T-cell (primary cell): ENCODE measurements at regions not wholly inside any gene's neighbourhood (a gene's known extent, or its start where the extent isn't known, plus 50 kb on each side); places are given as distances from the start of the nearest gene placed in this dataset.
"Not testable (repeated sequence)": the region's sequence is repeated elsewhere in the genome, so short reads cannot be mapped to it uniquely, and the experiment has no call there.

Experiments used
- ATAC-seq, 4 experiments: fragments of 200-7000 bp in 3 of 4; fragments of 150-1000 bp in 1 of 4; cut with Tn5 transposase; replicated peaks in 1 of 4; 1 replicate in 3 of 4; 2 replicates in 1 of 4; pipeline ENCODE4 v1.10.0; 2021; ENCODE audit warnings: moderate library complexity in 3 of 4, mild to moderate bottlenecking in 2 of 4, moderate number of reproducible peaks in 1 of 4
- CTCF ChIA-PET, 2 donors: fragments of 300-600 bp; sonication (Branson Sonifier 250); formaldehyde crosslinking; loops; one replicate each; lab custom pipeline; 2022; ENCODE audit warnings: antibody characterized with exemption in 2 of 2; lab: Charles Lee
- POLR2A ChIA-PET, 2 donors: fragments of 300-600 bp; sonication (Branson Sonifier 250); formaldehyde crosslinking; loops; one replicate each; lab custom pipeline; 2022; ENCODE audit warnings: antibody characterized with exemption in 2 of 2; lab: Charles Lee
- DNase-seq, 35 experiments: peaks; one replicate each; pipeline versions ENCODE4 v3.0.0 to v3.0.0-alpha.2; 2013 to 2023
- H3K27ac ChIP-seq: one replicate; pipeline ENCODE4 v1.5.1; 2013; ENCODE audit warnings: low read length
- H3K27me3 ChIP-seq, 2 experiments: replicated peaks in 1 of 2; 1 replicate in 1 of 2; 2 replicates in 1 of 2; pipeline versions ENCODE4 v1.6.1 to v1.7.0; 2013; ENCODE audit warnings: low read length in 1 of 2, mixed read lengths in 1 of 2; ENCODE audit not compliant: control insufficient read depth in 2 of 2, insufficient read depth in 2 of 2; ENCODE audit errors: extremely low read depth in 1 of 2
- H3K36me3 ChIP-seq, 2 donors: 1 replicate in 1 of 2; 2 replicates in 1 of 2; pipeline versions ENCODE4 v1.6.1 to v1.7.0; 2013; ENCODE audit warnings: low read length in 1 of 2; ENCODE audit not compliant: control insufficient read depth in 2 of 2, insufficient read depth in 1 of 2; ENCODE audit errors: extremely low read depth in 1 of 2
- H3K4me1 ChIP-seq, 2 experiments: 1 replicate in 1 of 2; 2 replicates in 1 of 2; pipeline versions ENCODE4 v1.6.1 to v1.7.0; 2013; ENCODE audit warnings: low read length in 2 of 2, mixed read lengths in 1 of 2; ENCODE audit not compliant: insufficient read depth in 2 of 2, control insufficient read depth in 1 of 2; ENCODE audit errors: extremely low read depth in 1 of 2
- H3K4me3 ChIP-seq, 2 donors: 1 replicate in 1 of 2; 2 replicates in 1 of 2; pipeline versions ENCODE4 v1.5.1 to v1.7.0; 2013; ENCODE audit warnings: mild to moderate bottlenecking in 2 of 2, low read length in 1 of 2, moderate library complexity in 1 of 2; ENCODE audit not compliant: control insufficient read depth in 1 of 2; ENCODE audit errors: extremely low read depth in 1 of 2
- H3K9me3 ChIP-seq: 2 replicates; pipeline ENCODE4 v1.7.0; 2013
- H3K27ac Mint-ChIP-seq, 2 donors: one replicate each; pipeline ENCODE4 v1.8.0; 2020 to 2021; ENCODE audit warnings: mild to moderate bottlenecking in 2 of 2, mixed read lengths in 2 of 2
- H3K27me3 Mint-ChIP-seq, 2 donors: one replicate each; pipeline ENCODE4 v1.8.0; 2021 to 2022; ENCODE audit warnings: mixed read lengths in 2 of 2
- H3K36me3 Mint-ChIP-seq: one replicate; pipeline ENCODE4 v1.8.0; 2021; ENCODE audit warnings: mixed read lengths
- H3K4me1 Mint-ChIP-seq, 3 donors: one replicate each; pipeline ENCODE4 v1.8.0; 2020 to 2022; ENCODE audit warnings: mixed read lengths in 3 of 3, mild to moderate bottlenecking in 1 of 3
- H3K4me3 Mint-ChIP-seq, 3 donors: one replicate each; pipeline ENCODE4 v1.8.0; 2020 to 2022; ENCODE audit warnings: mild to moderate bottlenecking in 3 of 3, mixed read lengths in 3 of 3, moderate library complexity in 3 of 3
- H3K9me3 Mint-ChIP-seq, 3 donors: one replicate each; pipeline ENCODE4 v1.8.0; 2020 to 2022; ENCODE audit warnings: mixed read lengths in 3 of 3
- WGBS: methylation state at CpG from one replicate; pipeline ENCODE4 v1.1.5; 2013; ENCODE audit warnings: missing lambda C conversion rate; ENCODE audit not compliant: insufficient coverage; 5-methylcytosine and 5-hydroxymethylcytosine counted together

- Mint-ChIP-seq H3K27ac (no peak overlapping the region), H3K36me3 (no peaks in the 10 kb centered on the region), H3K4me1 (peaks cover 8 to 15% (median 12%) of the 10 kb centered on the region in 3 donors), H3K9me3 (peaks cover 0 to 7% (median under 1%) of the 10 kb centered on the region in 3 donors), H3K4me3 (peak overlapping the region in 1 of 3 donors; percentile 40), H3K27me3 (peaks cover 0 to 3% of the 10 kb centered on the region in 2 donors)
- Histone ChIP-seq H3K36me3 (no peaks in the 10 kb centered on the region), H3K4me3 (no peak overlapping the region), H3K27ac (no peak overlapping the region), H3K9me3 (no peaks in the 10 kb centered on the region), H3K27me3 (peaks cover 0 to 3% of the 10 kb centered on the region in 2 experiments), H3K4me1 (no peaks in the 10 kb centered on the region)
- DNase-seq = no peak
- ChIA-PET CTCF (no interaction called here), POLR2A (no interaction called here)
- WGBS = 17% methylated on average over 1 of the region's 6 CpGs
- no peak for ATAC-seq
Measured at GRCh38 chr13:39930544-39931444, 275.3 kb downstream of the COG6 start.

GRCh38 chr13:39931505-39931904 lies 276.0 kb downstream of the COG6 start:
- peaks cover 8 to 15% (median 12%) of the 10 kb centered on the region in 3 donors for H3K4me1 Mint-ChIP-seq
- POLR2A ChIA-PET = no interaction called here
- ATAC-seq (no peak), DNase-seq (no peak)
- no peaks in the 10 kb centered on the region for H3K36me3 Mint-ChIP-seq
- Histone ChIP-seq H3K9me3 (no peaks in the 10 kb centered on the region), H3K4me1 (no peaks in the 10 kb centered on the region), H3K36me3 (no peaks in the 10 kb centered on the region), H3K27ac (no peak overlapping the region), H3K27me3 (no peaks in the 10 kb centered on the region), H3K4me3 (no peak overlapping the region)
- CTCF ChIA-PET = no interaction called here
- H3K9me3 Mint-ChIP-seq = peaks cover 0 to 4% (median 0%) of the 10 kb centered on the region in 3 donors
- peaks cover 0 to 3% of the 10 kb centered on the region in 2 donors for H3K27me3 Mint-ChIP-seq
- H3K4me3 Mint-ChIP-seq = no peak overlapping the region
- no peak overlapping the region for H3K27ac Mint-ChIP-seq
- WGBS = no CpG with 5 or more reads among the region's 2 CpGs

- H3K36me3 Mint-ChIP-seq, POLR2A ChIA-PET, DNase-seq, H3K27ac Mint-ChIP-seq, H3K9me3 Mint-ChIP-seq, H3K27me3 ChIP-seq, H3K27me3 Mint-ChIP-seq, H3K4me3 Mint-ChIP-seq, H3K4me3 ChIP-seq, H3K27ac ChIP-seq, H3K9me3 ChIP-seq, H3K4me1 ChIP-seq, H3K36me3 ChIP-seq, ATAC-seq: not testable (repeated sequence)
- H3K4me1 Mint-ChIP-seq = peaks cover 16 to 21% (median 20%) of the 10 kb centered on the region in 3 donors
- CTCF ChIA-PET = interaction anchor here (0.6 to 0.7 kb wide), 2 partner anchors 18 to 1100 kb away, joined by 5 to 9 read pairs; no protein-coding TSS in a partner anchor
- no CpG with 5 or more reads among the region's 2 CpGs for WGBS
Measured at GRCh38 chr13:39932514-39932913, 277.1 kb downstream of the COG6 start.

- Mint-ChIP-seq H3K4me1 (peaks cover 16 to 18% (median 16%) of the 10 kb centered on the region in 3 donors), H3K4me3 (no peak overlapping the region), H3K27ac (no peak overlapping the region), H3K9me3 (peaks cover 0 to 4% (median 0%) of the 10 kb centered on the region in 3 donors), H3K36me3 (no peaks in the 10 kb centered on the region), H3K27me3 (no peaks in the 10 kb centered on the region)
- Histone ChIP-seq H3K9me3 (no peaks in the 10 kb centered on the region), H3K27me3 (no peaks in the 10 kb centered on the region), H3K36me3 (no peaks in the 10 kb centered on the region), H3K4me3 (no peak overlapping the region), H3K27ac (no peak overlapping the region), H3K4me1 (no peaks in the 10 kb centered on the region)
- POLR2A ChIA-PET = no interaction called here
- CTCF ChIA-PET = interaction anchor here in 1 of 2 donors (0.6 kb wide), 1 partner anchor 32 kb away, joined by 7 read pairs; no protein-coding TSS in a partner anchor
- WGBS = no CpG with 5 or more reads among the region's 1 CpG
- DNase-seq (no peak), ATAC-seq (no peak)
Measured at GRCh38 chr13:39935155-39935554, 279.7 kb downstream of the COG6 start.

- Histone ChIP-seq H3K9me3 (no peaks in the 10 kb centered on the region), H3K27me3 (peaks cover 0 to 2% of the 10 kb centered on the region in 2 experiments), H3K36me3 (no peaks in the 10 kb centered on the region), H3K27ac (no peak overlapping the region), H3K4me1 (peaks cover 3% of the 10 kb centered on the region in 2 experiments), H3K4me3 (no peak overlapping the region)
- H3K4me1 Mint-ChIP-seq = peaks cover 16 to 17% (median 16%) of the 10 kb centered on the region in 3 donors
- POLR2A ChIA-PET = interaction anchor here in 1 of 2 donors (0.5 kb wide), 1 partner anchor 781 kb away, joined by 3 read pairs; no protein-coding TSS in a partner anchor
- ATAC-seq (no peak), DNase-seq (no peak)
- WGBS = no CpG with 5 or more reads among the region's 2 CpGs
- H3K27ac Mint-ChIP-seq = no peak overlapping the region
- CTCF ChIA-PET = interaction anchor here (0.6 to 1.4 kb wide), 5 partner anchors 13 to 744 kb away, joined by 3 to 5 read pairs (median 3); no protein-coding TSS in a partner anchor
- H3K9me3 Mint-ChIP-seq = no peaks in the 10 kb centered on the region
- no peak overlapping the region for H3K4me3 Mint-ChIP-seq
- H3K27me3 Mint-ChIP-seq = no peaks in the 10 kb centered on the region
- H3K36me3 Mint-ChIP-seq = no peaks in the 10 kb centered on the region
Measured at GRCh38 chr13:39938596-39938995, 283.1 kb downstream of the COG6 start.

GRCh38 chr13:39941236-39941635 lies 285.8 kb downstream of the COG6 start:
- ChIA-PET CTCF (interaction anchor here in 1 of 2 donors (0.6 to 1.0 kb wide), 2 partner anchors 566 to 788 kb away, joined by 4 read pairs; no protein-coding TSS in a partner anchor), POLR2A (no interaction called here)
- Mint-ChIP-seq H3K4me1 (peaks cover 16 to 22% (median 17%) of the 10 kb centered on the region in 3 donors), H3K36me3 (no peaks in the 10 kb centered on the region), H3K27me3 (no peaks in the 10 kb centered on the region), H3K9me3 (no peaks in the 10 kb centered on the region), H3K27ac (no peak overlapping the region), H3K4me3 (no peak overlapping the region)
- no peak for DNase-seq
- 93% methylated on average over 5 of the region's 5 CpGs for WGBS
- no peak for ATAC-seq
- no peak overlapping the region for H3K27ac ChIP-seq
- H3K27me3 ChIP-seq = peaks cover 0 to 6% of the 10 kb centered on the region in 2 experiments
- H3K4me3 ChIP-seq = no peak overlapping the region
- no peaks in the 10 kb centered on the region for H3K9me3 ChIP-seq
- H3K36me3 ChIP-seq = no peaks in the 10 kb centered on the region
- H3K4me1 ChIP-seq = peaks cover 3% of the 10 kb centered on the region in 2 experiments
